ENCODE measurements at regions not wholly inside any gene's neighbourhood (a gene's known extent, or its start where the extent isn't known, plus 50 kb on each side); places are given as distances from the start of the nearest gene placed in this dataset.

DNA sequence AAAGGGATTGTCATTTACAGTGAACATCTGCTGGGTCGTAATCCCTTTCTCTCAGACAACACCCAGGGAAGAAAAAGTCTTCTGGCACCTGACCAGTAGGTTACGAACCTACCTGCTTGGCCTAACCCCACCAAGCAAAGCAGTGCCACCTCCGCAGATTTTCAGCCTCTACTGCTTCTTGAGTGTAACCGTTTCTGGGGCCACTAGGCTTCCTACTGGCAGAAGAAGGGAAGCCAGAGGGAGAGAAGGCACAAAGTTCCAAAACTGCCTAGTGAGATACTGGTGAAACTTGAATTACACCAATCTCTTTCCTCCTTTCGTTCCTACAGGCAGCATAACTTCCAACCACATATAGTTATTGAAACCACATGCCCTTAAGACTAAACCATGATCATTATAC lies 383.6 kb downstream of the BCAT1 start:
- TF ChIP-seq, protein P1, sequence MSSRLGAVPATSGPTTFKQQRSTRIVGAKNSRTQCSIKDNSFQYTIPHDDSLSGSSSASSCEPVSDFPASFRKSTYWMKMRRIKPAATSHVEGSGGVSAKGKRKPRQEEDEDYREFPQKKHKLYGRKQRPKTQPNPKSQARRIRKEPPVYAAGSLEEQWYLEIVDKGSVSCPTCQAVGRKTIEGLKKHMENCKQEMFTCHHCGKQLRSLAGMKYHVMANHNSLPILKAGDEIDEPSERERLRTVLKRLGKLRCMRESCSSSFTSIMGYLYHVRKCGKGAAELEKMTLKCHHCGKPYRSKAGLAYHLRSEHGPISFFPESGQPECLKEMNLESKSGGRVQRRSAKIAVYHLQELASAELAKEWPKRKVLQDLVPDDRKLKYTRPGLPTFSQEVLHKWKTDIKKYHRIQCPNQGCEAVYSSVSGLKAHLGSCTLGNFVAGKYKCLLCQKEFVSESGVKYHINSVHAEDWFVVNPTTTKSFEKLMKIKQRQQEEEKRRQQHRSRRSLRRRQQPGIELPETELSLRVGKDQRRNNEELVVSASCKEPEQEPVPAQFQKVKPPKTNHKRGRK (tag; IDR thresholded peaks at IDR 0.05): no peak
- TF ChIP-seq TAL1 (IDR thresholded peaks at IDR 0.05) (no peak), ZNF696 (CRISPR knock-in tag; conservative IDR thresholded peaks at IDR 0.05) (no peak), TARDBP (IDR thresholded peaks at IDR 0.05) (no peak), NFIC (IDR thresholded peaks at IDR 0.05) (peak; percentile 63), TBP (optimal IDR thresholded peaks at IDR 0.05; ENCODE audit: low read depth, low read length) (no peak), TFE3 (CRISPR knock-in tag; IDR thresholded peaks at IDR 0.05) (no peak)
- Histone ChIP-seq H3K4me1 (replicated peaks in 1 of 2; ENCODE audit: control insufficient read depth in 2 of 2, insufficient read depth in 2 of 2, low read length in 2 of 2) (peaks cover 0 to 16% of the 10 kb centered on the region in 2 experiments; a peak in 2 of 5 replicates), H3K27ac (ENCODE audit: extremely low read depth, low read depth, low read length) (no peak overlapping the region), H3K9me3 (replicated peaks; ENCODE audit: control insufficient read depth, insufficient read depth, low read depth, low read length) (no peaks in the 10 kb centered on the region), H3K9me1 (ENCODE audit: control insufficient read depth, insufficient read depth, low read length) (no peaks in the 10 kb centered on the region), H2AFZ (ENCODE audit: low read depth, low read length) (no peak overlapping the region), H4K20me1 (replicated peaks; ENCODE audit: control insufficient read depth, insufficient read depth, low read length) (no peaks in the 10 kb centered on the region), H3K4me3 (no peak overlapping the region), H3K36me3 (ENCODE audit: control insufficient read depth, insufficient read depth, low read length) (no peaks in the 10 kb centered on the region), H3K4me2 (ENCODE audit: insufficient read depth, low read length) (no peak overlapping the region), H3K79me2 (ENCODE audit: control insufficient read depth, insufficient read depth, low read length) (no peaks in the 10 kb centered on the region), H3K27me3 (ENCODE audit: control insufficient read depth in 2 of 2, insufficient read depth in 2 of 2, low read length in 2 of 2) (peaks cover 28 to 33% of the 10 kb centered on the region in 2 experiments), H3K9ac (ENCODE audit: insufficient read depth in 1 of 2, low read depth in 2 of 2, low read length in 2 of 2) (no peak overlapping the region)
- CTCF ChIA-PET (ENCODE audit: low intra/inter-chr PET ratio): no interaction called here
- no peak for FAIRE-seq
- intact Hi-C loops (cut with micrococcal nuclease) (no loop called here), in situ Hi-C loops (cut with MboI) (no loop called here)
- no peak for ATAC-seq
- POLR2A ChIA-PET: no interaction called here
- BruUV-seq (replicated peaks): no TSS peak
- DNase-seq (ENCODE audit: extremely low read depth in 1 of 4, low spot score in 3 of 4): no peak
- WGBS (ENCODE audit: insufficient coverage, low coverage, missing lambda C conversion rate): 6% methylated on average over 5 of the region's 5 CpGs
